H9 (cell line): ENCODE measurements at regions not wholly inside any gene's neighbourhood (a gene's known extent, or its start where the extent isn't known, plus 50 kb on each side); places are given as distances from the start of the nearest gene placed in this dataset.

Experiments
- DNase-seq: peaks from one replicate; pipeline ENCODE4 v3.0.0-alpha.2; 2017
- H2AFZ ChIP-seq: one replicate; pipeline ENCODE4 v1.6.1; 2013; ENCODE audit warnings: mild to moderate bottlenecking, low read length, control low read depth, moderate library complexity
- H2AK5ac ChIP-seq: 2 replicates; pipeline ENCODE4 v1.6.1; 2013; ENCODE audit warnings: low read length, control low read depth, mixed read lengths; ENCODE audit not compliant: insufficient read length
- H2BK120ac ChIP-seq: one replicate; pipeline ENCODE4 v1.6.1; 2013; ENCODE audit warnings: low read depth, mild to moderate bottlenecking, low read length, control low read depth, inconsistent platforms; ENCODE audit not compliant: poor library complexity, severe bottlenecking
- H2BK12ac ChIP-seq: 2 replicates; pipeline ENCODE4 v1.6.1; 2013; ENCODE audit warnings: low read length, control low read depth, mixed read lengths, low read depth; ENCODE audit not compliant: insufficient read length
- H2BK15ac ChIP-seq: 2 replicates; pipeline ENCODE4 v1.6.1; 2013; ENCODE audit warnings: low read depth, low read length, control low read depth
- H2BK20ac ChIP-seq: one replicate; pipeline ENCODE4 v1.6.1; 2013; ENCODE audit warnings: low read depth, mild to moderate bottlenecking, low read length, control low read depth, inconsistent platforms; ENCODE audit not compliant: poor library complexity, severe bottlenecking
- H2BK5ac ChIP-seq: 2 replicates; pipeline ENCODE4 v1.6.1; 2013; ENCODE audit warnings: low read length, control low read depth, mixed read lengths; ENCODE audit not compliant: insufficient read length
- H3K14ac ChIP-seq: 2 replicates; pipeline ENCODE4 v1.6.1; 2013; ENCODE audit warnings: low read length, control low read depth; ENCODE audit not compliant: insufficient read depth
- H3K18ac ChIP-seq: 2 replicates; pipeline ENCODE4 v1.6.1; 2013; ENCODE audit warnings: low read depth, mild to moderate bottlenecking, mixed read lengths, low read length, control low read depth; ENCODE audit not compliant: insufficient read length
- H3K23ac ChIP-seq: 2 replicates; pipeline ENCODE4 v1.6.1; 2013; ENCODE audit warnings: low read length, control low read depth, mixed read lengths, low read depth; ENCODE audit not compliant: insufficient read length
- H3K23me2 ChIP-seq: 2 replicates; pipeline ENCODE4 v1.6.1; 2013; ENCODE audit warnings: low read depth, mild to moderate bottlenecking, mixed read lengths, low read length, control low read depth; ENCODE audit not compliant: insufficient read length, poor library complexity, severe bottlenecking
- H3K27ac ChIP-seq: 2 replicates; pipeline ENCODE4 v1.5.1; 2013; ENCODE audit warnings: low read length, control low read depth, mixed read lengths, low read depth; ENCODE audit not compliant: insufficient read length
- H3K27me3 ChIP-seq: 2 replicates; pipeline ENCODE4 v1.6.1; 2013; ENCODE audit warnings: low read length, control low read depth, inconsistent platforms; ENCODE audit not compliant: insufficient read depth
- H3K4ac ChIP-seq: 2 replicates; pipeline ENCODE4 v1.6.1; 2013; ENCODE audit warnings: low read depth, mild to moderate bottlenecking, control low read depth, inconsistent platforms, low read length, moderate library complexity
- H3K4me1 ChIP-seq: 2 replicates; pipeline ENCODE4 v1.6.1; 2013; ENCODE audit warnings: low read length, control low read depth, inconsistent platforms; ENCODE audit not compliant: insufficient read depth
- H3K4me2 ChIP-seq: 2 replicates; pipeline ENCODE4 v1.6.1; 2013; ENCODE audit warnings: low read length, control low read depth, mixed read lengths; ENCODE audit not compliant: insufficient read length, insufficient read depth
- H3K56ac ChIP-seq: 2 replicates; pipeline ENCODE4 v1.6.1; 2013; ENCODE audit warnings: low read depth, mild to moderate bottlenecking, mixed read lengths, low read length, control low read depth; ENCODE audit not compliant: insufficient read length
- H3K79me1 ChIP-seq: 2 replicates; pipeline ENCODE4 v1.6.1; 2013; ENCODE audit warnings: low read depth, mild to moderate bottlenecking, moderate library complexity, low read length, control low read depth, inconsistent platforms; ENCODE audit not compliant: insufficient read depth, poor library complexity, severe bottlenecking
- H3K79me2 ChIP-seq: 2 replicates; pipeline ENCODE4 v1.6.1; 2013; ENCODE audit warnings: low read length, control low read depth, inconsistent platforms; ENCODE audit not compliant: insufficient read depth
- H3K9ac ChIP-seq: 2 replicates; pipeline ENCODE4 v1.6.1; 2013; ENCODE audit warnings: low read length, control low read depth, mixed read lengths; ENCODE audit not compliant: insufficient read length; ENCODE audit errors: extremely low read depth
- H3K9me3 ChIP-seq: one replicate; pipeline ENCODE4 v1.6.1; 2013; ENCODE audit warnings: low read depth, low read length, inconsistent platforms; ENCODE audit not compliant: control insufficient read depth
- H3T11ph ChIP-seq: one replicate; pipeline ENCODE4 v1.6.1; 2013; ENCODE audit warnings: mild to moderate bottlenecking, low read length, control low read depth, inconsistent platforms
- H4K20me1 ChIP-seq: one replicate; pipeline ENCODE4 v1.6.1; 2013; ENCODE audit not compliant: control insufficient read depth, insufficient read length, insufficient read depth
- H4K5ac ChIP-seq: 2 replicates; pipeline ENCODE4 v1.6.1; 2013; ENCODE audit warnings: low read depth, mild to moderate bottlenecking, mixed read lengths, low read length, control low read depth; ENCODE audit not compliant: insufficient read length
- H4K8ac ChIP-seq: replicated peaks from 2 replicates; pipeline ENCODE4 v1.6.1; 2013; ENCODE audit warnings: low read length, control low read depth, mixed read lengths, low read depth; ENCODE audit not compliant: insufficient read length
- H4K91ac ChIP-seq: 2 replicates; pipeline ENCODE4 v1.6.1; 2013; ENCODE audit warnings: low read depth, mild to moderate bottlenecking, moderate library complexity, mixed read lengths, low read length, control low read depth; ENCODE audit not compliant: insufficient read length
- H3K27ac Mint-ChIP-seq, 3 experiments: 2 replicates in 2 of 3; 3 replicates in 1 of 3; pipeline ENCODE4 v1.8.0; 2020 to 2021; ENCODE audit warnings: mixed read lengths in 3 of 3, mild to moderate bottlenecking in 1 of 3, moderate library complexity in 1 of 3
- H3K27me3 Mint-ChIP-seq: 2 replicates; pipeline ENCODE4 v1.8.0; 2021; ENCODE audit warnings: low read depth, mild to moderate bottlenecking, moderate library complexity, mixed read lengths
- H3K36me3 Mint-ChIP-seq, 3 experiments: 2 replicates in 2 of 3; 3 replicates in 1 of 3; pipeline ENCODE4 v1.8.0; 2020 to 2021; ENCODE audit warnings: low read depth in 3 of 3, mixed read lengths in 3 of 3; ENCODE audit not compliant: insufficient read depth in 1 of 3
- H3K4me1 Mint-ChIP-seq, 2 experiments: 2 replicates each; pipeline ENCODE4 v1.8.0; 2020; ENCODE audit warnings: mixed read lengths in 2 of 2
- H3K4me3 Mint-ChIP-seq, 2 experiments: 2 replicates in 1 of 2; 3 replicates in 1 of 2; pipeline ENCODE4 v1.8.0; 2020 to 2021; ENCODE audit warnings: mild to moderate bottlenecking in 2 of 2, mixed read lengths in 2 of 2, moderate library complexity in 1 of 2
- H3K9me3 Mint-ChIP-seq, 2 experiments: 2 replicates in 1 of 2; 3 replicates in 1 of 2; pipeline ENCODE4 v1.8.0; 2020; ENCODE audit warnings: mild to moderate bottlenecking in 2 of 2, mixed read lengths in 2 of 2, moderate library complexity in 1 of 2
- CTCF ChIP-seq: fragments of 200-600 bp; sonication (generic); conservative IDR thresholded peaks from 3 replicates; pipeline ENCODE4 v1.8.0; 2021; ENCODE audit warnings: antibody characterized with exemption, mild to moderate bottlenecking
- WGBS: extraction: QIAGEN DNeasy Blood & Tissue Kit; methylation state at CpG from one replicate; pipeline ENCODE4 v1.1.7; 2013; ENCODE audit warnings: missing lambda C conversion rate, low lambda C conversion rate, mixed read lengths; ENCODE audit not compliant: insufficient read length; ENCODE audit errors: extremely low coverage; 5-methylcytosine and 5-hydroxymethylcytosine counted together

GRCh38 chr10:58909881-58910280, 266.6 kb upstream of the PHYHIPL start:
- WGBS = no CpG with 5 or more reads among the region's 2 CpGs
- no peak overlapping the region for H2BK5ac ChIP-seq
- H4K5ac ChIP-seq = no peak overlapping the region
- H3K56ac ChIP-seq = no peak overlapping the region
- Mint-ChIP-seq H3K27ac (no peak overlapping the region), H3K9me3 (no peaks in the 10 kb centered on the region), H3K36me3 (no peaks in the 10 kb centered on the region), H3K4me1 (no peaks in the 10 kb centered on the region), H3K27me3 (no peaks in the 10 kb centered on the region), H3K4me3 (no peak overlapping the region)
- H3K14ac ChIP-seq = no peak overlapping the region
- H3K9me3 ChIP-seq = no peaks in the 10 kb centered on the region
- no peak overlapping the region for H3T11ph ChIP-seq
- no peak overlapping the region for H3K27ac ChIP-seq
- H2BK20ac ChIP-seq = no peak overlapping the region
- H3K4ac ChIP-seq = no peak overlapping the region
- DNase-seq = no peak
- H3K79me1 ChIP-seq = no peaks in the 10 kb centered on the region
- no peaks in the 10 kb centered on the region for H3K27me3 ChIP-seq
- H3K18ac ChIP-seq = no peak overlapping the region
- no peak overlapping the region for H2AFZ ChIP-seq
- TF ChIP-seq CTCF = no peak
- no peak overlapping the region for H4K91ac ChIP-seq
- H3K4me2 ChIP-seq = no peak overlapping the region
- H4K20me1 ChIP-seq = no peaks in the 10 kb centered on the region
- no peak overlapping the region for H2BK15ac ChIP-seq
- no peaks in the 10 kb centered on the region for H3K23me2 ChIP-seq
- no peak overlapping the region for H3K23ac ChIP-seq
- no peak overlapping the region for H2BK12ac ChIP-seq
- H4K8ac ChIP-seq = no peak overlapping the region
- H2BK120ac ChIP-seq = no peak overlapping the region
- no peak overlapping the region for H2AK5ac ChIP-seq
- no peaks in the 10 kb centered on the region for H3K4me1 ChIP-seq
- H3K9ac ChIP-seq = no peak overlapping the region
- H3K79me2 ChIP-seq = no peaks in the 10 kb centered on the region
